Loucy (cell line): ENCODE measurements at regions not wholly inside any gene's neighbourhood (a gene's known extent, or its start where the extent isn't known, plus 50 kb on each side); places are given as distances from the start of the nearest gene placed in this dataset.

ENCODE experiments used
- CTCF ChIP-seq: fragments of 200-600 bp; sonication (generic); conservative IDR thresholded peaks from 2 replicates; pipeline ENCODE4 v1.5.1; 2014; ENCODE audit warnings: mild to moderate bottlenecking, antibody characterized with exemption, low read length
- EZH2phosphoT487 ChIP-seq: fragments of 200-600 bp; IDR thresholded peaks from 2 replicates; pipeline ENCODE4 v1.6.1; 2018; ENCODE audit warnings: antibody characterized with exemption, mild to moderate bottlenecking, moderate library complexity, borderline replicate concordance

- TF ChIP-seq CTCF (no peak), EZH2phosphoT487 (no peak)
Measured at GRCh38 chr12:97173688-97174410, 266.8 kb downstream of the NEDD1 start.
